A549 (cell line): ENCODE measurements at regions not wholly inside any gene's neighbourhood (a gene's known extent, or its start where the extent isn't known, plus 50 kb on each side); places are given as distances from the start of the nearest gene placed in this dataset.

Experiments
- CTCF ChIP-seq: fragments of >200 bp; sonication (Bioruptor Twin); formaldehyde crosslinking; IDR thresholded peaks from 3 replicates; pipeline ENCODE4 v1.5.1; 2016
- E2F6 ChIP-seq: IDR thresholded peaks from 2 replicates; pipeline ENCODE4 v1.6.1; 2012; ENCODE audit warnings: low read depth, borderline replicate concordance
- ELK1 ChIP-seq: fragments of 150-350 bp; IDR thresholded peaks from 2 replicates; pipeline ENCODE4 v1.6.1; 2014; ENCODE audit warnings: low read depth, mild to moderate bottlenecking, low read length
- HOXA7 ChIP-seq: fragments of 250-450 bp; sonication (Bioruptor Pico); IDR thresholded peaks from 2 replicates; pipeline ENCODE4 v1.5.0; 2020; ENCODE audit warnings: mild to moderate bottlenecking, moderate library complexity
- JUN ChIP-seq, 2 experiments: fragments of >200 bp; sonication (Bioruptor Twin); formaldehyde crosslinking; IDR thresholded peaks; 2 replicates in 1 of 2; 3 replicates in 1 of 2; pipeline ENCODE4 v1.6.1; 2016 to 2017
- KDM1A ChIP-seq: fragments of 200-600 bp; sonication (generic); IDR thresholded peaks from 2 replicates; pipeline ENCODE4 v1.6.1; 2016; ENCODE audit warnings: low read depth, mild to moderate bottlenecking
- KDM5A ChIP-seq: fragments of 200-600 bp; sonication (generic); IDR thresholded peaks from 2 replicates; pipeline ENCODE4 v1.6.1; 2016; ENCODE audit warnings: antibody characterized with exemption, mild to moderate bottlenecking
- MAFK ChIP-seq: fragments of 450-650 bp; IDR thresholded peaks from 2 replicates; pipeline ENCODE4 v1.6.1; 2014; ENCODE audit not compliant: partially characterized antibody
- NR3C1 ChIP-seq: fragments of >200 bp; sonication (Bioruptor Twin); formaldehyde crosslinking; IDR thresholded peaks from 3 replicates; pipeline ENCODE4 v1.6.1; 2017
- PHF8 ChIP-seq: fragments of 200-600 bp; sonication (generic); IDR thresholded peaks from 2 replicates; pipeline ENCODE4 v1.6.1; 2016; ENCODE audit warnings: low read depth, mild to moderate bottlenecking, antibody characterized with exemption, moderate library complexity, borderline replicate concordance
- POLR2A ChIP-seq: IDR thresholded peaks from 2 replicates; pipeline ENCODE4 v1.6.1; 2012; ENCODE audit warnings: mild to moderate bottlenecking, low read length
- RARB ChIP-seq: fragments of 250-450 bp; sonication (Bioruptor Pico); IDR thresholded peaks from 2 replicates; pipeline ENCODE4 v1.8.0; 2021; ENCODE audit warnings: mild to moderate bottlenecking, moderate library complexity
- USF2 ChIP-seq: fragments of 450-650 bp; IDR thresholded peaks from 2 replicates; pipeline ENCODE4 v1.6.1; 2014; ENCODE audit warnings: antibody characterized with exemption

- TF ChIP-seq CTCF (no peak), MAFK (no peak), PHF8 (no peak), POLR2A (no peak), HOXA7 (CRISPR knock-in tag) (no peak), KDM1A (no peak), RARB (CRISPR knock-in tag) (no peak), ELK1 (no peak), NR3C1 (no peak), JUN (IDR thresholded peaks at IDR 0.05) (no peak), E2F6 (no peak), USF2 (no peak), KDM5A (no peak)
Observed at GRCh38 chr16:63512910-63513309, 1476.7 kb upstream of the CDH8 start.
